CD14-positive monocyte (primary cell): ENCODE measurements at regions not wholly inside any gene's neighbourhood (a gene's known extent, or its start where the extent isn't known, plus 50 kb on each side); places are given as distances from the start of the nearest gene placed in this dataset.

ENCODE experiments used
- DNase-seq, 3 donors: peaks; one replicate each; pipeline ENCODE4 v3.0.0-alpha.2; 2011 to 2022
- H2AFZ ChIP-seq: 2 replicates; pipeline ENCODE4 v1.6.0; 2012; ENCODE audit warnings: mild to moderate bottlenecking, low read depth, low read length, inconsistent platforms; ENCODE audit not compliant: insufficient read depth, poor library complexity, severe bottlenecking
- H3K27ac ChIP-seq, 2 donors: 1 replicate in 1 of 2; 2 replicates in 1 of 2; pipeline ENCODE4 v1.5.1; 2012 to 2013; ENCODE audit warnings: low read length in 2 of 2, control low read depth in 1 of 2, inconsistent platforms in 1 of 2, low read depth in 1 of 2, mild to moderate bottlenecking in 1 of 2
- H3K27me3 ChIP-seq, 2 donors: one replicate each; pipeline versions ENCODE4 v1.6.0 to v1.6.1; 2011 to 2013; ENCODE audit warnings: low read length in 2 of 2; ENCODE audit not compliant: control insufficient read depth in 2 of 2, insufficient read depth in 2 of 2
- H3K36me3 ChIP-seq, 2 donors: replicated peaks in 1 of 2; 1 replicate in 1 of 2; 2 replicates in 1 of 2; pipeline versions ENCODE4 v1.5.1 to v1.6.1; 2012 to 2013; ENCODE audit warnings: low read length in 2 of 2, control low read depth in 1 of 2, inconsistent platforms in 1 of 2, mild to moderate bottlenecking in 1 of 2; ENCODE audit not compliant: insufficient read depth in 2 of 2, control insufficient read depth in 1 of 2
- H3K4me1 ChIP-seq, 2 donors: 1 replicate in 1 of 2; 2 replicates in 1 of 2; pipeline versions ENCODE4 v1.5.1 to v1.6.1; 2012 to 2013; ENCODE audit warnings: low read length in 2 of 2, control low read depth in 1 of 2, inconsistent platforms in 1 of 2, mild to moderate bottlenecking in 1 of 2, moderate library complexity in 1 of 2; ENCODE audit not compliant: insufficient read depth in 2 of 2, control insufficient read depth in 1 of 2
- H3K4me2 ChIP-seq: replicated peaks from 2 replicates; pipeline ENCODE3; 2012; ENCODE audit warnings: low read length, moderate library complexity, mild to moderate bottlenecking; ENCODE audit not compliant: poor library complexity, severe bottlenecking; ENCODE audit errors: extremely low read depth
- H3K4me3 ChIP-seq, 3 experiments: fragments of 200-600 bp in 1 of 3; sonication (generic) in 1 of 3; replicated peaks in 1 of 3; 1 replicate in 2 of 3; 2 replicates in 1 of 3; pipeline ENCODE4 v1.5.1; 2011 to 2013; ENCODE audit warnings: low read length in 3 of 3, mild to moderate bottlenecking in 3 of 3, control low read depth in 2 of 3, low read depth in 2 of 3, inconsistent platforms in 1 of 3, moderate library complexity in 1 of 3
- H3K79me2 ChIP-seq: 2 replicates; pipeline ENCODE4 v1.6.0; 2012; ENCODE audit warnings: mild to moderate bottlenecking, control low read depth, inconsistent platforms, low read length, moderate library complexity; ENCODE audit not compliant: insufficient read depth
- H3K9ac ChIP-seq: 2 replicates; pipeline ENCODE4 v1.6.0; 2017; ENCODE audit warnings: low read length, mild to moderate bottlenecking; ENCODE audit not compliant: insufficient read depth, poor library complexity, severe bottlenecking
- H3K9me3 ChIP-seq, 2 donors: replicated peaks in 1 of 2; 1 replicate in 1 of 2; 2 replicates in 1 of 2; pipeline versions ENCODE4 v1.5.1 to v1.6.1; 2012 to 2013; ENCODE audit warnings: low read length in 2 of 2, control low read depth in 1 of 2; ENCODE audit not compliant: control insufficient read depth in 1 of 2, insufficient read depth in 1 of 2
- H4K20me1 ChIP-seq: 2 replicates; pipeline ENCODE4 v1.6.0; 2012; ENCODE audit warnings: mild to moderate bottlenecking, low read length, control low read depth, moderate library complexity; ENCODE audit not compliant: insufficient read depth
- H3K27ac Mint-ChIP-seq, 7 donors: one replicate each; pipeline ENCODE4 v1.8.0; 2020; ENCODE audit warnings: mild to moderate bottlenecking in 7 of 7, mixed read lengths in 7 of 7, moderate library complexity in 6 of 7, inconsistent platforms in 2 of 7
- H3K27me3 Mint-ChIP-seq, 3 donors: one replicate each; pipeline ENCODE4 v1.8.0; 2021 to 2022; ENCODE audit warnings: low read depth in 3 of 3, mild to moderate bottlenecking in 3 of 3, mixed read lengths in 3 of 3, moderate library complexity in 3 of 3, inconsistent platforms in 1 of 3
- H3K36me3 Mint-ChIP-seq, 2 donors: one replicate each; pipeline ENCODE4 v1.8.0; 2020; ENCODE audit warnings: mixed read lengths in 2 of 2, inconsistent platforms in 1 of 2, mild to moderate bottlenecking in 1 of 2
- H3K4me1 Mint-ChIP-seq: one replicate; pipeline ENCODE4 v1.8.0; 2020; ENCODE audit warnings: mild to moderate bottlenecking, mixed read lengths
- H3K4me3 Mint-ChIP-seq, 2 donors: one replicate each; pipeline ENCODE4 v1.8.0; 2020; ENCODE audit warnings: mild to moderate bottlenecking in 2 of 2, mixed read lengths in 2 of 2, moderate library complexity in 1 of 2
- H3K9me3 Mint-ChIP-seq, 7 donors: one replicate each; pipeline ENCODE4 v1.8.0; 2020 to 2022; ENCODE audit warnings: mixed read lengths in 7 of 7, mild to moderate bottlenecking in 6 of 7, moderate library complexity in 6 of 7, inconsistent platforms in 2 of 7
- WGBS: methylation state at CpG from one replicate; pipeline ENCODE4 v1.1.5; 2013; ENCODE audit warnings: missing lambda C conversion rate; ENCODE audit not compliant: insufficient coverage; 5-methylcytosine and 5-hydroxymethylcytosine counted together
- intact Hi-C, 2 donors: fragments of 100-400 bp; cut with micrococcal nuclease; formaldehyde crosslinking; loops; one replicate each; pipeline versions ENCODE4 v1.15.0 to v1.15.1; 2023
- TF ChIP-seq, protein P1 (sequence below): fragments of 200-600 bp; IDR thresholded peaks from one replicate; pipeline ENCODE4 v1.8.0; 2022; ENCODE audit warnings: antibody characterized with exemption, mild to moderate bottlenecking

DNA sequence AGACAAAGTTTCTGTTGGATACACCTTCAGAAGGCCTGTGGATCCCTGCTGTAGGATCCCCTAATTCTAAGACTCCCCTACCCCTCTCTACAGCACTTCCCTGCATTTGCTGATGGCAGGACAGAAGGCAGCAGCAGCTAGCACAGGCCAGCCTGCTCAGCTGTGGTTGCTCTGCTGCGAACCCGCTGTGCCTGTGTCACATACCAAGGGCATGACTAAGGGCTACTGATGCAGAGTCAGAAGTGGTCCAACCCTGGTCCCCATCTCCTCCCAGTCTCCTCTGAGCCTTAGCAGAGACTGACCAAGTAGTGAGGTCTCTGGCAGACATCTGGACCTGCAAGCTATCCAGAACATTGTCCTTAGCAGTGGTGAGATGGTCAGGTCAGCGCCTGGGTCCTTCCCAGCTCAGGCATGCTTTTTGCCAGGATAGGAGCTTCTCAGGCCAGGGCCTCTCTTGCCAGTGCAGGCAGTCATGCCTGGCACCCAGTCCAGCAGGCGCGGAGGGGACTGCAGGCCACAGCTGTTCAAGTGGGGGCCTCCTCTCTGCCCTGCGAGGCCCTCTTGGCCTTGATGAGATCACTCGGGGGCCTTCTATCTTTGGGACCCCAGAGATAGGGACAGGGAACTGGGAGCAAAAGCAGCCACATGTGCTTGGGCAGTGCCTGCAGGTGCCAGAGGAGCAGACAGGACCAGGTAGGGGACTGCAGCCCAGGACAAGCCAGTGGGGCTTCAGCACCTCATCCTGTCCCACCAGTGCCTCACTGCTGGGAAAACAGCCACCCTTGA, 146.4 kb downstream of the ZNF248 start:
- intact Hi-C loops = no loop called here
- Histone ChIP-seq H2AFZ (no peak overlapping the region), H3K27me3 (no peaks in the 10 kb centered on the region), H3K4me2 (no peak overlapping the region), H3K9me3 (peaks cover 41 to 49% of the 10 kb centered on the region in 2 donors), H3K4me3 (no peak overlapping the region), H3K9ac (no peak overlapping the region), H3K4me1 (no peaks in the 10 kb centered on the region), H3K27ac (no peak overlapping the region), H4K20me1 (no peaks in the 10 kb centered on the region), H3K36me3 (no peaks in the 10 kb centered on the region), H3K79me2 (no peaks in the 10 kb centered on the region)
- H3K4me3 Mint-ChIP-seq = no peak overlapping the region
- DNase-seq = no peak
- H3K36me3 Mint-ChIP-seq = no peaks in the 10 kb centered on the region
- no peaks in the 10 kb centered on the region for H3K4me1 Mint-ChIP-seq
- TF ChIP-seq, protein P1, sequence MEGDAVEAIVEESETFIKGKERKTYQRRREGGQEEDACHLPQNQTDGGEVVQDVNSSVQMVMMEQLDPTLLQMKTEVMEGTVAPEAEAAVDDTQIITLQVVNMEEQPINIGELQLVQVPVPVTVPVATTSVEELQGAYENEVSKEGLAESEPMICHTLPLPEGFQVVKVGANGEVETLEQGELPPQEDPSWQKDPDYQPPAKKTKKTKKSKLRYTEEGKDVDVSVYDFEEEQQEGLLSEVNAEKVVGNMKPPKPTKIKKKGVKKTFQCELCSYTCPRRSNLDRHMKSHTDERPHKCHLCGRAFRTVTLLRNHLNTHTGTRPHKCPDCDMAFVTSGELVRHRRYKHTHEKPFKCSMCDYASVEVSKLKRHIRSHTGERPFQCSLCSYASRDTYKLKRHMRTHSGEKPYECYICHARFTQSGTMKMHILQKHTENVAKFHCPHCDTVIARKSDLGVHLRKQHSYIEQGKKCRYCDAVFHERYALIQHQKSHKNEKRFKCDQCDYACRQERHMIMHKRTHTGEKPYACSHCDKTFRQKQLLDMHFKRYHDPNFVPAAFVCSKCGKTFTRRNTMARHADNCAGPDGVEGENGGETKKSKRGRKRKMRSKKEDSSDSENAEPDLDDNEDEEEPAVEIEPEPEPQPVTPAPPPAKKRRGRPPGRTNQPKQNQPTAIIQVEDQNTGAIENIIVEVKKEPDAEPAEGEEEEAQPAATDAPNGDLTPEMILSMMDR = no peak
- no peaks in the 10 kb centered on the region for H3K27me3 Mint-ChIP-seq
- no peak overlapping the region for H3K27ac Mint-ChIP-seq
- 83% methylated on average over 7 of the region's 7 CpGs for WGBS
- H3K9me3 Mint-ChIP-seq = peaks cover 11 to 39% (median 24%) of the 10 kb centered on the region in 7 donors

DNA sequence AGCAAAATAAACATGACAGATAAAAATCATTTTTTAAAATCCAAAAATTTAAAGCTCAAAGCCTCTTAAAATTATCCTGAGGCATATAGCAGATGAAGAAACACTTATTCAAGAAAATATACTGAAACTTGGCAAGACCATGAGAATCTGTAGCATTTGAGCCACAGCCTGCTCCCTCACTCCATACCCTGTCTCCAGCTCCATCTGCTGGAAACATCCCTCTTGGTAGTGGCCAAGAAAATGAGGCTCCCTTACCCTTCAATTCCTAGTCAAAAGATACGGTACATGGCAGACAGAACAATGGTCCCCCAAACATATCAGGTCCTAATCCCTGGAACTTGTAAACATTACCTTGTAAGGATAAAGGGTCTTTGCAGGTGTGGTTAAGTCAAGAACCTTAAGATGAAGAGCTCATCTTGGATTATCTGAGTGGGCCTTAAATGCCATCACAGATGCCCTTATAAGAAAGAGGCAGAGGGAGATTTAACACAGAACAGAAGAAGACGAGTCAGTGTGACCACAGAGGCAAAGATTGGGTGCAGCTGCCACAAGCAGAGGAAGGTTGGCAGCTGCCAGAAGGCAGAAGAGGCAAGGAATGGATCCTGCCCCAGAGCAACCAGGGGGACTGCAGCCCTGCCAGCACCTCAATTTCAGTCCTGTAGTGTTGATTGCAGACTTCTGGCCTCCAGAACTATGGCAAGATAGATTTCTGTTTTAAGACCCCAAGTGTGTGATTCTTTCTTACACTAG, 149.4 kb downstream of the ZNF248 start:
- intact Hi-C loops = no loop called here
- Mint-ChIP-seq H3K27me3 (no peaks in the 10 kb centered on the region), H3K27ac (no peak overlapping the region), H3K9me3 (peaks cover 22 to 59% (median 41%) of the 10 kb centered on the region in 7 donors), H3K36me3 (no peaks in the 10 kb centered on the region), H3K4me3 (no peak overlapping the region), H3K4me1 (no peaks in the 10 kb centered on the region)
- Histone ChIP-seq H3K27ac (no peak overlapping the region), H3K4me1 (no peaks in the 10 kb centered on the region), H3K27me3 (no peaks in the 10 kb centered on the region), H3K79me2 (no peaks in the 10 kb centered on the region), H3K4me3 (no peak overlapping the region), H3K9ac (no peak overlapping the region), H3K36me3 (no peaks in the 10 kb centered on the region), H4K20me1 (no peaks in the 10 kb centered on the region), H3K4me2 (no peak overlapping the region), H2AFZ (no peak overlapping the region), H3K9me3 (peaks cover 67 to 68% of the 10 kb centered on the region in 2 donors)
- TF ChIP-seq, protein P1 = no peak
- 75% methylated on average over 1 of the region's 2 CpGs for WGBS
- no peak for DNase-seq
